ENCODE measurements at regions not wholly inside any gene's neighbourhood (a gene's known extent, or its start where the extent isn't known, plus 50 kb on each side); places are given as distances from the start of the nearest gene placed in this dataset.

DNA sequence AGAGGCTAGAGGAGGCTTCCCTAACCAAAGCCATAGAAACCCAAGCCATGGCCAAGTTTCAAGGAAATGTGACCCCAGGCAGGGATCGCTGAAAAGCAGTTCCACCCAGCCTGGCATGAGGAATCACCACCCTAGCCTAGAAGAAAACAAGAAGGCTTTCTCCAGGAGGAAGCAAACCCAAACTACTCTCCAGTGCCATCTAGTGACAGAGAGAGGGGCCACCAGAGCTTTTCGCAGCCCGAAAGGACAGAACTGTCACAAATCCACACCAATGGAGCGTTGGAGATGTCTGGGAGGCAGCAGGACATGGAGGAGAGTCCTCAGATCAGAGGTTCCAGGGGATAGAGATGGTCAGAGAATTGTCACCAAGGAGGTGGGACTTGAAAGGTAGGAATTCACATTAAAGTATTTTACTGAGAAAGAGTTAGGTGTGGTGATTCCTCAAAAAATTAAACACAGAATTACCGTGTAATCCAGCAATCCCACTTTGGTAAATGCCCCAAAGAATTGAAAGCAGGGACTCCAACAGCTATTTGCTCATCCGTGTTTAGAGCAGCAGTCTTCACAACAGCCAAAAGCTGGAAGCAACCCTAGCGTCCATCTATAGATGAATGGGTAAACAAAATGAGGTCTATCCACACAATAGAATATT lies 67.3 kb upstream of the NUP50 start:
- DNase-seq (ENCODE audit: low spot score) = peak; percentile 13

DNA sequence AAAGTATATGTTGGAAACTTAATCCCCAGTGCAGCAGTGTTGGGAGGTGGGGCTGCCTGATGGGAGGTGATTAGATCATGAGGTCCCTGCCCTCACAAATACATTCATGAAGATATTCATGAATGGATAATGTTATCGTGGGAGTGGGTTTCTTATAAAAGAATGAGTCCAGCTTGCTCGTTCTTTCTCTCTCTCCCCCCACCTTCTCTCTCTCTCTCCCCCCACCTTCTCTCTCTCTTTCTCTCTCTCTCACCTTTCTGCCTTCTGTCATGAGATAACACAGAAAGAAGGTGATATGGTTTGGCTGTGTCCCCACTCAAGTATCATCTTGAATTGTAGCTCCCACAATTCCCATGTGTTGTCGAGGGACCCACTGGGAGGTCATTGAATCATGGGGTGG lies 66.7 kb upstream of the NUP50 start:
- no peak for DNase-seq (ENCODE audit: low spot score)

DNA sequence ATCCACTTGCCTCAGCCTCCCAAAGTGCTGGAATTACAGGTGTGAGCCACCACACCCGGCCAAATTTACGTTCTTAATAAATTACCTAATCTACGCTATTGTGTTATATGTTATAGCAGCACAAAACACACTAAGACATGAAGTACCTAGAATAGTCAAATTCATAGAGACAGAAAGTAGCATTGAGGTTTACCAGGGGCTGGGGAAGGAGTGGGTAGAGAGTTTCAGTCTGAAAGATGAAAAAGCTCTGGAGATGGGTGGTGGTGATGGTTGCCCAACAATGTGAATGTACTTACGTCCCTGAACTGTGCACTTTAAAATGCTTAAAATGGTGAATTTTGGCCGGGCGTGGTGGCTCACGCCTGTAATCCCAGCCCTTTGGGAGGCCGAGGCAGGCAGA lies 65.7 kb upstream of the NUP50 start:
- DNase-seq (ENCODE audit: low spot score) = no peak

DNA sequence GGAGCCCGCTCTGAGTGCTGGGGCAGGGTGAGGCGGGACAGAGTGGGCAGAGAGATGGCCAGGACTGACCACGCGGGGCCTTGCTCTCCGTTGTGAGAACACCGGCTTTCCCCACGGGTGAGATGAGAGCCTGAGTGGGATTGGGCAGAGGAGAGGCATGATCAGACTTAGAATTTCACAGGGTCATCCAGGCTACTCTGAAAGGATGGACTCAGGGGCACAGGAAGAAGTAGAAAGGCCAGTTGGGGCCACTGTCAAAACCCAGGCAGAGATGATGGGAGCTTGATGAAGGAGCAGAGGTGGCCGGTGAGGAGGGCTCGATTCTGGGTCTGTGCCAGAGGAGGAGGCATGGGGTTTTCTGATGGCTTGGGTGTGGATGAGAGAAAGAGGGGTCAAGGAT lies 63.8 kb upstream of the NUP50 start:
- no peak for DNase-seq (ENCODE audit: low spot score)

GRCh38 chr22:45101515-45102227 lies 62.1 kb upstream of the NUP50 start:
- peak; percentile 12 for DNase-seq (ENCODE audit: low spot score)

GRCh38 chr22:45102896-45103420 lies 60.8 kb upstream of the NUP50 start:
- no peak for DNase-seq (ENCODE audit: low spot score)

GRCh38 chr22:45103756-45104155 lies 60.0 kb upstream of the NUP50 start:
- no peak for DNase-seq (ENCODE audit: low spot score)

DNA sequence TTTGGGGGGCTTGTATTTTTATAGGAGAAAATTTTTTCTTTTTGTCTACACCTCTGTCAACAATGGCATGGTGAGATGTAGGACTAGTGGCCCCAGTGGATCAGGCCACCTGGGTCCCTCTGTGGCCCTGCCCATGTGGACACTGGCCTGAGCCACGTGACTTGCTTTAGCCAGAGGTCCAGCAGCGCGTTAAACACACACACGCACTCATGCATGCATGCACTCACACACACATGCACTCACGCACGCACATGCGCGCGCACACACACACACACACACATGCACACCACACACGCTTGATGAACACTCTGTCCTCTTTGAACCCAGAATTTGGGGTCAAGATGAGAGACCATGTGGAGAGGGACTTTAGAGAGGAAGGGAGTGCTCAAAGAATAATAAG lies 59.4 kb upstream of the NUP50 start:
- no peak for DNase-seq (ENCODE audit: low spot score)

DNA sequence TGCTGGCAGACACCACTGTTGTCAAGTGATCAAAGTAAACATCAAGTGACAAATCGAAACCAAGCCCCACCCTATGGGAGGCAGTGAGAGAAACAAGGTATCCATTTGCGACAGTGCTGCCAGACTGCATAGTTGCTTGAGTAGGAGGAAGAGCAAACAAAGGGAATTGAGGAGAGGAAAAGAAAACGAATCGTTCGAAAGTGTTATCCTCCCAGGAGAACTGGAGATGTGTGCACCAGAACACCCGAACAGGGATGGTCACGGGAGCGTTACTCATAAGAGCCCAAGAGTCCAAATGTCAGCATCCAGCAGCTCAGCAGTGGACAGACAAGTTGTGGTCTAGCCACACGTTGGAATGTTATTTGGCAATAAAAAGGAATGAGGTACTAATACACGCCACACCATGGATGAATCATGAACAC lies 58.4 kb upstream of the NUP50 start:
- no peak for DNase-seq (ENCODE audit: low spot score)

DNA sequence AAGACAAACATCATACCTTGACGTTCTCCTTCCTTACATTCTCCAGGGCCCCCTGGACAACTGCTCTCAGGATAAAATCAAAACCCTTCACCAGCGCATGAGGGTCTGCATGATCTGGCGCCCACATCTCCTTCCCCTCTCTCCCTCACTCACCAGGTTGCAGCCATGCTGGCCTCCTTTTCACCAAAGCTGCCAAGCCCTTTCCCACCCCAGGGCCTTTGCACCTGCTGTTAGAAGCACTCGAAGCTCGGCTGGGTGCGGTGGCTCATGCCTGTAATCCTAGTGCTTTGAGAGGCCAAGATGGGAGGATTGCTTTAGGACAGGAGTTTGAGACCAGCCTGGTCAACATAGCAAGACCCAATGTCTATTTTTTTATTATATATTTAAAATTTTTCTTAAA lies 56.1 kb upstream of the NUP50 start:
- no peak for DNase-seq (ENCODE audit: low spot score)

DNA sequence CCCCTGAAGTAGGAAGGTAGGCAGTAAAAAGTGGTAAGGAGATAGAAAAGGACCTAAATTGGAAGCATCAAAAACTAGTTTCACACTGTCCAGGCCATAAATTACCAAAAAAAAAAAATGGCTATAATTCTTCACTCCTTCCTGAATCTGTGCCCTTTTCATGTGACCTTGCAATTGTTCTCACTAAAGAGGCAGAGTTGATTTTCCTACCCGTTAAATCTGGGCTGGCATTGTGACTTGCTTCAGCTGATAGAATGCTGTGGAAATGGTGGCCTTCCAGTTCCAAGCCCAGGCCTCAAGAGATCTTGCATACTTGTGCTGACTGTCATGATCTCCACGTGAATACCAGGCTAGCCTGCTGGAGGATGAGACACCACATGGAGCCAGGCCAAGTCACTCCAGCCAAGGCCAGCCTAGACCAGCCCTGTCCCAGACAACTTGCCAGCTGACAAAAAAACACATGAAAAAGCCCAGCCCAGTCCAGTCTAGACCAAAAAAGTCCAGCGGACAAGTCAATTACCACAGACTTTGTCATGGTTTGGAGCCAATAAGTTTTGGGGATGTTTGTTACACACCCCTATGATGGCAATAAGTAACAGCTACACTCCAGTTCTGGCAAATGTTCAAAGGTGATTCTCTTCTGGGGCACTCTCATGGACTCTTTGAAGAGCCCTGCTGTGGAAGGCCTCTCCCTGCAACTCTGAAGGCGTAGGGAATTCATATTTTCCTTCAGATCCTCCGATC lies 51.4 kb upstream of the NUP50 start:
- no peak for DNase-seq (ENCODE audit: low spot score)
